ENCODE measurements at regions not wholly inside any gene's neighbourhood (a gene's known extent, or its start where the extent isn't known, plus 50 kb on each side); places are given as distances from the start of the nearest gene placed in this dataset.

DNA sequence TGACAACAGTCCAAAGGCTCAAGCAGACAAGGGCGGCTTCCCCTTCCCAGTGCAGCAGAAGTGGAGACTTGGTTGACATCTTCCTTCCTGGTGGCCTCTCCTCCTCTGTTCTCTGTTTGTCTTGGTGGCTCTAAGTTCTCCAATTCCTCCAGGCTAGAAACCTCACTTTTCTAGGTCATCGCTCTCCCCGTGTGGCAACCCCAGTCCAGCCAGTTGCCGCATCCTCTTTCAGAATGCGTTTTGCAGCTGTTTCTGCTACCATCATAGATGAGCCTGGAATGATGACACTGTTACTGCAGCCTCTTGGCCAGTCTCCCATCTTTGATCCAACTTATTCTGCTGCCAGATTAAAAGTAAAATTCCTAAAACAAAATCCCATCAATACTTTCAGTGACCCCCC, 201.5 kb downstream of the TRIM29 start:
- no peak for DNase-seq

DNA sequence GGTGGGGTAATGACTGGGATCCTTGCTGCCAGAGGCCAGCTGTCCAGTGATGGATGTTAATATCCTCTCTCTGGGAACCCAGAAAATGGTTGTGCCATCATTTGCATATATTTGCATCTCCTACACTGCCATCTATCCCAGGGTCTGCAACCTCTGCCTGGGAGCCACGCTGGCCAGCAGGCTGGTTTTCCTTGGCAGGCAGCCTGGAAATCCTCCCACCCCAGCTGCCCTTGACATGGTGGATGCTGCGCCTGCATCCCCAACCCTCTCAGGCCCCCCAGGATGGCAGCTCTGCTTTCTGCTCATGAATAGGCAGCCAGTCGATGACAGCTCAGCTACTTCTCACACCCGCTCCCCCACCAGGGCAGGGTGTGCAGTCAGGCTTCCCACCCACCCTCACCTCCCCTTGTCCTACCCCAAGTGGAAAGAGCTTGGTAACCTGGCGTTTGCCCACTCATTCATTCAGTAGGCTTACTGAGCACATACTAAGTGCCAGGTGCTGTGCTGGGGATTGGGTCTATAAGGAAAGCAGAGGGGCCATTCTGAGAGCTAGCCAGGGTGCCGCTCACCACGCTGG, 202.5 kb downstream of the TRIM29 start:
- DNase-seq, result no peak

DNA sequence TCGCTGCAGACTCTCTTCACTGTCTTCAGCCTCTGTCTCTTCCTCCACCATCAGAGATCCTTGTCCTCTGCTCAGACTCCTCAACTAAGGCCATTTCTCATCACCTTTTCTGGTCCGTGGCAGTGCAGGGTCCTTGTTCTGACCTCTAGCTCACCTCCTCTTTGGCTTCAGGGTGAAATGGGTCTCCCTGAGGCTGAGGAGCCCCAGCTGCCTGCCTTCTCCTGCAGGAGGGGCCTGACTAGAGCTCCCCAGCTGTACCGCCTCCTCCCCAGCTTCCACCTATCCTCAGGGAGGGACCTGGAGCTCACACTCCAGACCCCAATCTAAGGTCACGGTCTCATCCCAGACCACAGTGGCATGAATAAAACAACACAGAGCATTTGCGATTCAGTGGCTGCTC, 203.0 kb downstream of the TRIM29 start:
- DNase-seq, result no peak

GRCh38 chr11:119934267-119934666, 203.6 kb downstream of the TRIM29 start:
- no peak for DNase-seq

DNA sequence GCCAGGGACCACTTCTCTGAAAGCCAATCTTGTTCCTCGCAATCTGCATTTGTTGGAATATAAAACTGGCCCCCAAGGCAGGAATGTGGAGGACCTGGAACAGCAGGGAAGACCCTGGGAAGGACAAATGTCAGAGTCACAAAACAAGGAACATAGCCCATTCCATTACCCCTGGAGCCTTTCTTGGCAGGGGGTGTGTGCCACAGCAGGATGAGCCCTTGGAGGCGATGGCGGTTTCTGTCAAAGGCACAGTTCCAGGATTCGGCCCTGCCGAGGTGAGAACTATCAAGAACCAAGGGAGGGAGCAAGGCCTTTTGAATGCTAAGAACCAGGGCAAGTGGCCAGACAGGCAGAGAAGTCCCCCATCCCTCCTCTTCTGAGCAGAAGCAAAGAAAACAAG, 204.3 kb downstream of the TRIM29 start:
- DNase-seq, result no peak

GRCh38 chr11:119932828-119933562, 204.0 kb upstream of the NECTIN1 start:
- DNase-seq, result no peak

DNA sequence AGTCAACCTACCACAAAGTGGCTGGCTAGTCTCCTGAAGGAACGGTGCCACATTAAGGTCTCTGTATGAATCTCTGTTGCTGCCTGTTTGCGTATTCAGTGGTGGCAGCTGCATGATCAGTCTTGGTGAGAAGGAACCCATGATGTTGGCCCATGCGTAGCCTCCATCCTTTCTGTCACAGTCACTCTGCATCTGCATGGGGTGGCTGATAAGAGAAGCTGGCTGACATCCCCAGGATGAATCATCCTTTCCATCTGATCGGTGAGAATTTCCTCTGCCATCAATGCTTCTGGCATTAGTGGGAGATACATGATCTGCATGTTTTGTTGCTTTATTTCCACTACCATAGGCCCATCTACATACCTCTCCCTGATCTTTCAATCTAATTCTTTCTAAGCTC, 199.0 kb upstream of the NECTIN1 start:
- DNase-seq, result no peak

DNA sequence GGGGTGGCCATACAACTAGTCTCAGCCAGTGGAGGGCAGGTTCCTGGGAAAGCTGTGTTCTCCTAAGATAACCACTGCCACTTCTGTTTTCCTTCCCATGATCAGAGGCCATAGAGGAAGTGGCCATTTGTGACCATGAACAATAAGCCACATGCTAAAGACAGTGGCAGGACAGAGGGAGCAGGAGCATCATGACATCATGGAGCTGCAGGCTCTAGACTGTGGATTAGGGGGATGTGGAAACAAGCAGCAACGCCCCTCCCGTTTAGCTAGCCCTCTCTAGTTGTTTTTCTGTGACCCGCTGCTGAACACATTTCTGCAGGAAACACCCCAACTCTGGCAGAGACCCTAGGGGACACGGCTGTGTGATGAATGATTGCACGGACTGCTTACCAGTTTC, 195.0 kb upstream of the NECTIN1 start:
- no peak for DNase-seq

- DNase-seq, result no peak
Observed at GRCh38 chr11:119921571-119921970, 192.6 kb upstream of the NECTIN1 start.

GRCh38 chr11:119920666-119921387, 191.8 kb upstream of the NECTIN1 start:
- DNase-seq, result no peak

GRCh38 chr11:119919656-119920055, 190.7 kb upstream of the NECTIN1 start:
- DNase-seq, result no peak

DNA sequence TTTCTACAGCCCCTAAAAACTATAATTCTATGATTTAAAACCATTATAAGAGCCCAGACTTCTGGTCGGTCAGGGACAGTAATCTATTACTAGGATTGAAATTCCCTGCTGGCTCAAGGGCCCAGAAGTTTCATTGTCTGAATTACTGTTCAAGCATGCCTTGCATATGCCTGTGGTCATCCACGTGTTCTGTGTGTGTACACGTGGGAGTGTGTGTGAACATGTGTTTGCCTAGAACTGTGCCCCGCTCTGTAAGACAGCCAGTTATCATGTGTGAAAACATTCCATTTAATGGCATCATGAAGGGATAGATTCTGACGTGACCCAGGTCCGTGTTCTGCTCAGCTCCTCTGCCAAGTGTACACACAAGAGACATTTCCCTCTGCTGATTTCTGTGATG, 189.3 kb upstream of the NECTIN1 start:
- no peak for DNase-seq

DNA sequence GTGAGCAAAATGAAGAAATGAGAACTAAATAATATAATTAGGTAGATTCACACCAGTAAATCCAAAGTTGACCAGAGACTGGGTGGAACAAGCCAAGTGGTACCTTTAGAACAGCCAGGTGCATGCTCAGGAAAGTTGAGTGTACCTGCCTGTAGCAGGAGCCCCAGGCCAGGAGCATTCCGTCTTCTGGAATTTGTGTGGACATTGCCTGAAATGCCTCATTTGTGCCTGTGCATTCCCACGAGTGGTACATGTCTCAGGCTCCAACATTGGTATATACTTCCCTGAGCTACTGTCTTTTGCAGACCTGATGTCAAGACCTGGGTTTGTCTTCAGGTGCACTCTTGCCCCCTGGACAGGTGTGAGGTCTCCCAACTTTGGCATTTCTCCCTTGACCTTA, 187.6 kb upstream of the NECTIN1 start:
- DNase-seq, result no peak

DNA sequence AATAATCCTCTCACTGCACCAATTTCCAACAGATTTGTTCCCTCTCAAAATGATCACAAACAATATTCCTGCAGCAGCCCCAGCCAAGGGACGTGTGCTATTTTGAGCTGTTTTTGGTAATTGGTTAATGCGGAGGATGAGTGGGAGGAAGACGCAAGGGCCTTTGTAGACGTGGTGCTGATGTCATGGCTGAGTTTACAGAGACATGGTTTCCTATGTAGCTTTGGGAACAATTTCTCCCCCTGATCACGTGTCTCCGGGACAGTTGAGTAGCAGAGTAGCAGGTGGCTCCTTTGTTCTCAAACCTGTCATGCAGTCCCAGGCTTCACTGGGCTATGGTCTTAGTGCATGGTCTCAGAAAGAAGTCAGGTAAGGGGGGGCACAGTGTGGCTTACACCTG, 183.2 kb upstream of the NECTIN1 start:
- DNase-seq, result peak in 1 of 2 experiments; percentile 15

DNA sequence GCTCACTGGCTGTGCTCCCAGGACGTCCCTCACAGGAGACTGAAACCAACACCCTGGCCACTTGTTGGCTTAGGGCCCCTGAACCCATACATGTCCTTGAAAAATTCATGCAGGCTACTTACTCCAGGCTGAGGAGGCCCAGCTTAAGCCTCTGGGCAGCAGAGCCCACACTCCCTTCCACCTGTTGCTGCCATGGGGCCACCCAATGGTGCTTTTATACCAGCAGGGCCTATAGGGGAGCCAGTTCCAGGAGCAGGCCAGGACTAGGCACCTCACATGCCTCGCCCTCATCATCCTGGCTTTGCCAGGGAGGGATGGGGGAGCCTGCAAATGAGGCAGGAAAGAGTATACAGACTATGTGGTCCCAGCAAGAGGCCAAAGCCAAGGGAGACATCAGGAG, 181.7 kb upstream of the NECTIN1 start:
- DNase-seq, result no peak

DNA sequence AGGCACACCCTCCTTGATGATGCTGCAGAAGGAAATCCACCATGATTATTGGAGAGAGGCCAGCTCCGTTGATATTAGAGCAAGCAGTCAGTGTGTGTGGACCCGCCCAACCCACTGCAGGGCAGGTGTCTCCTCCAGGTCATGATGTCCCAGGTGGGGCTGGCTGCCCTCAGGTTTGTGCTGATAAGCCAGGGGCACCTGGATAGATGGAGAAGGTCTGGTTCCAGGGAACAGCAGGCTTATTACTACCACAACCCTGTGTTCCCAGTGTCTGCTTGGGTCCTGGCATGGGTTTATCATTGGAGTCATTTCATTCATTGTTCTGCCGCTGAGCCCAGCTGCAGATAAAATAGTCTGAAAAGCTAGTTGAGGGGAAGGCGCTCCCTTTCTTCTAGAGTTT, 181.1 kb upstream of the NECTIN1 start:
- DNase-seq, result no peak

DNA sequence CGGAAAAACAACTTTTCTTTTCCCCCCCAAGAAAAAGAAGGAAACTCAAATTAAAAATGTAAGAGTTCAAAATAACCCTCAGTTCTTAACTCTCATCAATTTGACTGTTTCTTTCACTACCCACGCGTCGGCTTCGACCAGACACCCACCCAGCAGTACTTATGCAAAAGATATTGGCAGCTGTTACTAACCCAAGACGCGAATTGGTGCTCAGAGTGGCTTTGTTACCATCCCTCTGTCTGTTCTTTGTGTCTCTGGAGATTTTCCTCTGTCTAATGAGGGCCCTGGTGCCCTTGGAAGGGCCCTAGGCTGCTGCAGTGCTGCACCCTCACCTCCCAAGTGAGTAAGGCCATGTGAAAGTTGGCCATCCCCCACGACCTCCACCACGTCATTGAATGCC, 180.5 kb upstream of the NECTIN1 start:
- no peak for DNase-seq

DNA sequence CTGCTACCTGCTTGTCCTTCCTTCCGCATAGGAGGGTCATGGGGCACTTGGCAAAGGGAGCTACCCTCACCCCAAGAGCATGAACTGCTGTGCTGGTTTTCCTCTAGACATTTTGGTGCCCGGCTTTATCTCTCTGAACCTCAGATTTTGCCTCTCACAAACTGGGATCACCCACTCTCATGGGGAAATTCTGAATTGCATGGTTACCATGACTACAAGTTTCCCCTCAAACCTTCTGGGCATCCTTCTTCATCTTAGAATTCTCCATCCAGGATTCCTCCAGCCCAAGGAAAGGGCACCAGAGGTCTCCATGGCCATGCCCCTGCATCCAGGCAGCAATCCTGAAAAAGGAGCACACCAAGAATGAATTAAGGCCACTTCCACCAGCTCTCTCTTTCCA, 180.1 kb upstream of the NECTIN1 start:
- no peak for DNase-seq

GRCh38 chr11:119908573-119908904, 179.5 kb upstream of the NECTIN1 start:
- no peak for DNase-seq

DNA sequence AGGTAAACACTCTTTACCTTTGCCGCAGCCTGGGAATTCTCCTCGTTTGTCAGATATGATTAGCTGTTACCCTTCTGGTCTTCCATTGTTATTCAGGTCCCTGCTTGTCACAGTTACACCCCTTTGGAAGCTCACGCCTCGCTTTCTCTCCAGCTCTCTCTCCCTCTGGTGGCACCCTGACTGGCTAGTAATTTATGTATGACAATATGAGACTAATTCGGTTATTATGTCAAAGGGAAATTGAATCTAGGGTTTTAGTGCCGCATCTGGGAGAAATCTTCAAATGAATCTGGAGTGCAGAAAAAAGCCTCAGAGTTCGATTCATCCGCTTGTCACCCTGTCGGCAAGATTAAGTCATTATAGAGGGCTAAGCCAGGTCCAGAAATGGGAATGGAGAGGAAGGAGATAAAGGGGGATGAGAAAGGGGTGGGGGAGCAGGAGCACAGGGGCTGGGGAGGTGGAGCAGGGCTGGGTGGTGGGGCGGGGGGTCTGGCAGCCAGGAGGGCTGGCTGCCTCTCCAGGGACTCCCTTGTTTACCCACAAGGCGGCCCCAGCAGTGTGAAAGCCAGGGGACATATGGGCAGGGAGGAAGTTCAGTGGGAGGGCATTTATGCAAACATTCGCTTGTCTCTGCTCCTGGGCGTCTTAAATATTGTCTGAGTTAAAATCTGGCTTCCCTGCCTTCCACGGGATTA, 179.0 kb upstream of the NECTIN1 start:
- DNase-seq, result peak; percentile 68 to 76

DNA sequence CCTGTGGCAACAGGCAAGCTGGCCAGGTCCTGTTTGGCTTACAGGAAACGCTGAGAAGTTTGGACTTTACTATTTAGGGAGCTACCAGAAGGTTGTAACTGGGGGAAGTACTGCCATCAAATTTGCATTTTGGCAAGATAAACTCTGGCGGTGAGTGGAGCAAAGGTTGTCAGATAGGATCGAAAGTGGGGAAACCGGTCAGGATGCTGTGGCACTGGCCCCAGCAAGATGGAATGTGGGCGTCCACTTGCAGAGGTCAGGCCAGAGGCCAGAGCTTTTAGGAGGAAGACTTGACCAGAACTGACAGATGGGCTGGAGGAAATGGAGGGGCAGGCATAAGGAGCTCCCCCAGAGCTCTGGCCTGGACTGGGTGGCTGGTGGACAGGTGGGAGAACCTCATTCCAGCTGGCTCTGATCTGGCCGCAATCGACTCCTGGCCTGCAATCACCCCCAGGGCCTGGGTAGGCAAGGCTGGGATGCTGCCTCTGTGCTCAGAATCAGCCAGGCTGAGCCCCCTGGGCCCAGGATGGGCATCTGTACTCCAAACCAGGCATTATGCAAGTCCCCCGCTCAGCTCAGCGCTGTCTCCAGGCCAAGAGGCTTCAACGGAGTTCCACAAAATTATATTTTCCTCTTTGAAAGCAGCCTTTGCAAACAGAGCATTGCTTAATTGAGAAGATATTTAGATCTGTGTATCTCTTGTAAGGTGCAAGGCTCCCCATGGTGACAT, 178.3 kb upstream of the NECTIN1 start:
- no peak for DNase-seq

GRCh38 chr11:119906376-119906775, 177.4 kb upstream of the NECTIN1 start:
- DNase-seq, result no peak

- no peak for DNase-seq
Observed at GRCh38 chr11:119905162-119905561, 176.2 kb upstream of the NECTIN1 start.
